Lower leg skin (tissue), 4 donors: ENCODE measurements at regions not wholly inside any gene's neighbourhood (a gene's known extent, or its start where the extent isn't known, plus 50 kb on each side); places are given as distances from the start of the nearest gene placed in this dataset.

Experiments
- DNase-seq, 2 donors: peaks; one replicate each; pipeline ENCODE4 v3.0.0-alpha.2; 2019; ENCODE audit warnings: low spot score in 2 of 2
- H3K4me3 ChIP-seq: fragments of 200-600 bp; sonication (generic); 2 replicates; pipeline ENCODE4 v1.5.1; 2017; ENCODE audit warnings: mild to moderate bottlenecking, low read depth; ENCODE audit not compliant: poor library complexity, severe bottlenecking
- CTCF ChIP-seq, 3 donors: fragments of 450-650 bp; IDR thresholded peaks; one replicate each; pipeline ENCODE4 v1.5.1; 2016; ENCODE audit warnings: antibody characterized with exemption in 3 of 3, mild to moderate bottlenecking in 3 of 3, moderate library complexity in 2 of 3
- POLR2A ChIP-seq, 2 donors: fragments of 450-650 bp; IDR thresholded peaks; one replicate each; pipeline ENCODE4 v1.6.1; 2016 to 2017; ENCODE audit warnings: antibody characterized with exemption in 2 of 2, mild to moderate bottlenecking in 1 of 2, moderate library complexity in 1 of 2
- WGBS, 2 donors: methylation state at CpG; one replicate each; pipeline ENCODE4 v1.1.5; 2018; 5-methylcytosine and 5-hydroxymethylcytosine counted together
- intact Hi-C: fragments of 100-400 bp; cut with DNase I; formaldehyde crosslinking; loops from one replicate; pipeline ENCODE4 v1.15.0; 2023; ENCODE audit warnings: low total_unique reads

GRCh38 chr5:109483395-109483971, 73.7 kb upstream of the PJA2 start:
- TF ChIP-seq CTCF (IDR thresholded peaks at IDR 0.05) (no peak), POLR2A (IDR thresholded peaks at IDR 0.05) (no peak)
- intact Hi-C loops = no loop called here
- H3K4me3 ChIP-seq = no peak overlapping the region
- no peak for DNase-seq
- 56 to 57% methylated on average over 2 of the region's 2 CpGs for WGBS, 2 donors

GRCh38 chr5:109482748-109483147, 73.0 kb upstream of the PJA2 start:
- DNase-seq = no peak
- WGBS, 2 donors = 70 to 88% methylated on average over 5 of the region's 5 CpGs
- no peak overlapping the region for H3K4me3 ChIP-seq
- intact Hi-C loops = no loop called here
- TF ChIP-seq POLR2A (IDR thresholded peaks at IDR 0.05) = no peak

GRCh38 chr5:109479260-109479860, 69.6 kb upstream of the PJA2 start:
- no peak for DNase-seq
- no peak for TF ChIP-seq POLR2A (IDR thresholded peaks at IDR 0.05)
- intact Hi-C loops = no loop called here
- no peak overlapping the region for H3K4me3 ChIP-seq
- 35 to 69% methylated on average over 2 of the region's 2 CpGs for WGBS, 2 donors

GRCh38 chr5:109478830-109479229, 69.1 kb upstream of the PJA2 start:
- TF ChIP-seq POLR2A (IDR thresholded peaks at IDR 0.05) (no peak), CTCF (IDR thresholded peaks at IDR 0.05) (no peak)
- H3K4me3 ChIP-seq = no peak overlapping the region
- no peak for DNase-seq
- intact Hi-C loops = no loop called here

- TF ChIP-seq CTCF (IDR thresholded peaks at IDR 0.05) (no peak), POLR2A (IDR thresholded peaks at IDR 0.05) (no peak)
Observed at GRCh38 chr5:109476292-109476691, 66.5 kb upstream of the PJA2 start.

GRCh38 chr5:109469896-109470662, 60.3 kb upstream of the PJA2 start:
- intact Hi-C loops = no loop called here
- TF ChIP-seq POLR2A (IDR thresholded peaks at IDR 0.05) = no peak
- no peak for TF ChIP-seq CTCF (IDR thresholded peaks at IDR 0.05)
- H3K4me3 ChIP-seq = no peak overlapping the region
- WGBS, 2 donors = 67 to 81% methylated on average over 1 of the region's 1 CpG
- no peak for DNase-seq

More at GRCh38 chr5:109476292-109476691, 66.5 kb upstream of the PJA2 start:
- no peak overlapping the region for H3K4me3 ChIP-seq
- no peak for DNase-seq
- 72 to 85% methylated on average over 2 of the region's 2 CpGs for WGBS, 2 donors
- intact Hi-C loops = no loop called here
